ENCODE measurements at regions not wholly inside any gene's neighbourhood (a gene's known extent, or its start where the extent isn't known, plus 50 kb on each side); places are given as distances from the start of the nearest gene placed in this dataset.

DNA sequence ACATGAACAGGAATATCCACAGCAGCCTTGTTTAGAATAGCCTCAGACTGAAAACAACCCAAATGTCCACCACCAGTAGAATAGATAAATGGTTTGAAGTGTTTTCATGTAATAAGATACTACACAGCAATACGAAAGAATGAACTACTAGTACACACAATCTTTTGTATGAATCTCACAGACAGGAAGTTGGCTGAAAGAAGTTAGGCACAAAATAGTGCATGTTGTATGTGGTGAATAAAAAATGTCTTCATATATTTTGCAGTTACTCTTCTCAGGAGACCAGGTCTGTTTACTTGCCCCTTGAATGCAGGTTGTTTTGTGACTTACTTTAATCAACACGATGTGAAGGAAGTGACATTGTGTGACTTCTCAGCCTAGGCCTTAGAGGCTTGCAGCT lies 75.9 kb upstream of the LEF1 start (continued):
- TF ChIP-seq ZNF574 (CRISPR knock-in tag; IDR thresholded peaks at IDR 0.05) (no peak), NFIC (IDR thresholded peaks at IDR 0.05; ENCODE audit: low read length) (no peak), CBX1 (IDR thresholded peaks at IDR 0.05; ENCODE audit: low read depth) (no peak), KLF12 (CRISPR knock-in tag; IDR thresholded peaks at IDR 0.05; ENCODE audit: borderline replicate concordance) (no peak), ZNF101 (CRISPR knock-in tag; IDR thresholded peaks at IDR 0.05; ENCODE audit: borderline replicate concordance, low read depth) (no peak), ZFP62 (CRISPR knock-in tag; IDR thresholded peaks at IDR 0.05) (no peak)
- TF ChIP-seq, protein P1, sequence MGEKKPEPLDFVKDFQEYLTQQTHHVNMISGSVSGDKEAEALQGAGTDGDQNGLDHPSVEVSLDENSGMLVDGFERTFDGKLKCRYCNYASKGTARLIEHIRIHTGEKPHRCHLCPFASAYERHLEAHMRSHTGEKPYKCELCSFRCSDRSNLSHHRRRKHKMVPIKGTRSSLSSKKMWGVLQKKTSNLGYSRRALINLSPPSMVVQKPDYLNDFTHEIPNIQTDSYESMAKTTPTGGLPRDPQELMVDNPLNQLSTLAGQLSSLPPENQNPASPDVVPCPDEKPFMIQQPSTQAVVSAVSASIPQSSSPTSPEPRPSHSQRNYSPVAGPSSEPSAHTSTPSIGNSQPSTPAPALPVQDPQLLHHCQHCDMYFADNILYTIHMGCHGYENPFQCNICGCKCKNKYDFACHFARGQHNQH (CRISPR knock-in tag; IDR thresholded peaks at IDR 0.05) = no peak

DNA sequence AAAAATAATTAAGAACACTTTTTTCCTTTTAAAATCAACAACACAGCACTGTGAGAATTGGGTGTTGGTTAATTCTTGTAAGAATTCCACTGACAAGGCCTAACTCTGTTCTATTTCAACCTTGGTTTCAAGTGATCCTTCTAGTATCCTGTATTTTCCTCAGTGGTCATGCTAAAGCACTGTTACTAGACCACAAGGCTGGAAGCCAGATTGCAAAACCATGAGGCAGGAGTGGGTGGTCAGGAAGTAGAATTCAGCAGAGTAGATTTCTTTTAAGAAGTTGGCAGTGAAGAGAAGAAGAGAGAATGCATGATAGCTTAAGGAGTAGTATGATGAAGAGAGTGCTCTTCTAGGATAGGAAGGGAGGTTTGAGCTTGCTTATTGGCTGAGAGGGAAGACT lies 71.6 kb upstream of the LEF1 start:
- H2AFZ ChIP-seq (ENCODE audit: low read length) = no peak overlapping the region
- FAIRE-seq (no peak), DNase-seq (ENCODE audit: low spot score) (no peak), ATAC-seq (no peak)
- intact Hi-C loops (cut with micrococcal nuclease; ENCODE audit: unreplicated experiment) (no loop called here), in situ Hi-C loops (cut with HindIII; ENCODE audit: extremely low pct_ligation_motif_present, low pct_unique_long_range_greater_than_20kb) (no loop called here)
- H3K27ac ChIP-seq (ENCODE audit: extremely low read length, insufficient read depth, low read length) = no peak overlapping the region
- no peaks in the 10 kb centered on the region for H3K27me3 ChIP-seq (ENCODE audit: control insufficient read depth in 1 of 2, insufficient read depth in 2 of 2, low read length in 2 of 2)
- no peaks in the 10 kb centered on the region for H3K9me3 ChIP-seq (ENCODE audit: low read length)
- BruUV-seq (replicated peaks) = no TSS peak
- ChIA-PET CTCF (ENCODE audit: low intra/inter-chr PET ratio, low total read pairs) (no interaction called here), POLR2A (no interaction called here)
- H4K20me1 ChIP-seq (ENCODE audit: insufficient read depth, low read length) = no peaks in the 10 kb centered on the region
- H3K79me2 ChIP-seq (ENCODE audit: insufficient read depth, low read length) = no peaks in the 10 kb centered on the region
- no peak overlapping the region for H3K9ac ChIP-seq (ENCODE audit: insufficient read depth, low read depth, low read length)
- no peaks in the 10 kb centered on the region for H3K4me1 ChIP-seq (ENCODE audit: insufficient read depth, low read length)
- no peaks in the 10 kb centered on the region for H3K36me3 ChIP-seq (replicated peaks in 1 of 2; ENCODE audit: control insufficient read depth in 1 of 2, insufficient read depth in 2 of 2, low read length in 2 of 2)
- H3K4me2 ChIP-seq (ENCODE audit: low read depth, low read length) = no peak overlapping the region
- H3K4me3 ChIP-seq (replicated peaks in 1 of 3; ENCODE audit: insufficient read depth in 1 of 3, low read depth in 2 of 3, low read length in 3 of 3) = no peak overlapping the region
- TF ChIP-seq SIX1 (CRISPR knock-in tag; IDR thresholded peaks at IDR 0.05; ENCODE audit: borderline replicate concordance) (no peak), ZNF761 (CRISPR knock-in tag; conservative IDR thresholded peaks at IDR 0.05) (no peak), STAT5B (CRISPR knock-in tag; IDR thresholded peaks at IDR 0.05) (no peak), HNRNPL (IDR thresholded peaks at IDR 0.05; ENCODE audit: low read depth, low read length) (no peak), SMAD1 (CRISPR knock-in tag; IDR thresholded peaks at IDR 0.05; ENCODE audit: borderline replicate concordance, low read depth) (no peak), ZNF777 (CRISPR knock-in tag; IDR thresholded peaks at IDR 0.05) (no peak), ZNF614 (CRISPR knock-in tag; IDR thresholded peaks at IDR 0.05; ENCODE audit: borderline replicate concordance) (no peak), MTA1 (CRISPR knock-in tag; IDR thresholded peaks at IDR 0.05; ENCODE audit: borderline replicate concordance) (no peak), DPF2 (CRISPR knock-in tag; IDR thresholded peaks at IDR 0.05; ENCODE audit: borderline replicate concordance, low read depth) (no peak), MAFK (conservative IDR thresholded peaks at IDR 0.05 in 1 of 2, IDR thresholded peaks at IDR 0.05 in 1 of 2; ENCODE audit: low read length in 2 of 2) (no peak), ZNF276 (CRISPR knock-in tag; IDR thresholded peaks at IDR 0.05; ENCODE audit: low read depth) (no peak), NFE2 (CRISPR knock-in tag; IDR thresholded peaks at IDR 0.05) (no peak)
- TF ChIP-seq, protein P2, sequence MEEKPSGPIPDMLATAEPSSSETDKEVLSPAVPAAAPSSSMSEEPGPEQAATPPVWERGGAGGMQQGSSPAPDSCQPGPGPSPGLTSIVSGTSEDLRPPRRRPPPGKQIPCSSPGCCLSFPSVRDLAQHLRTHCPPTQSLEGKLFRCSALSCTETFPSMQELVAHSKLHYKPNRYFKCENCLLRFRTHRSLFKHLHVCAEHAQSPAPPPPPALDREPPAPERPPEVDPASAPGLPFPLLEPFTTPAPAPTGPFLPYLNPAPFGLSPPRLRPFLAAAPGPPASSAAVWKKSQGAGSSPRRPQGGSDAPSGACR (CRISPR knock-in tag; IDR thresholded peaks at IDR 0.05) = no peak
